Lung (tissue), 9 donors: ENCODE measurements at regions not wholly inside any gene's neighbourhood (a gene's known extent, or its start where the extent isn't known, plus 50 kb on each side); places are given as distances from the start of the nearest gene placed in this dataset.
"Not testable (repeated sequence)": the region's sequence is repeated elsewhere in the genome, so short reads cannot be mapped to it uniquely, and the experiment has no call there.

Experiments used
- ATAC-seq: fragments of 200-7000 bp; cut with Tn5 transposase; one replicate; pipeline ENCODE4 v1.9.1; 2020; ENCODE audit warnings: moderate number of reproducible peaks; ENCODE audit not compliant: insufficient read depth, low FRiP score
- DNase-seq, 3 donors: peaks; one replicate each; pipeline ENCODE4 v3.0.0-alpha.2; 2013 to 2017
- H3K27ac ChIP-seq, 2 donors: one replicate each; pipeline ENCODE4 v1.5.1; 2013; ENCODE audit warnings: mild to moderate bottlenecking in 2 of 2, moderate library complexity in 2 of 2, control low read depth in 1 of 2, inconsistent platforms in 1 of 2, low read depth in 1 of 2, low read length in 1 of 2
- H3K27me3 ChIP-seq, 3 donors: one replicate each; pipeline ENCODE4 v1.5.1; 2013; ENCODE audit warnings: low read length in 2 of 3; ENCODE audit not compliant: control insufficient read depth in 3 of 3, insufficient read depth in 3 of 3
- H3K36me3 ChIP-seq, 4 donors: one replicate each; pipeline ENCODE4 v1.5.1; 2013; ENCODE audit warnings: low read length in 4 of 4, mild to moderate bottlenecking in 1 of 4, moderate library complexity in 1 of 4; ENCODE audit not compliant: control insufficient read depth in 4 of 4, insufficient read depth in 4 of 4
- H3K4me1 ChIP-seq, 5 donors: one replicate each; pipeline ENCODE4 v1.5.1; 2013; ENCODE audit warnings: low read length in 5 of 5, mild to moderate bottlenecking in 2 of 5, moderate library complexity in 1 of 5; ENCODE audit not compliant: control insufficient read depth in 5 of 5, insufficient read depth in 5 of 5
- H3K4me3 ChIP-seq: one replicate; pipeline ENCODE4 v1.5.1; 2013; ENCODE audit warnings: mild to moderate bottlenecking, control low read depth, moderate library complexity
- H3K9ac ChIP-seq, 2 donors: one replicate each; pipeline ENCODE4 v1.5.1; 2013; ENCODE audit warnings: low read length in 2 of 2, control low read depth in 1 of 2; ENCODE audit not compliant: insufficient read depth in 1 of 2
- H3K9me3 ChIP-seq, 4 donors: one replicate each; pipeline ENCODE4 v1.5.1; 2013; ENCODE audit warnings: low read length in 3 of 4, mild to moderate bottlenecking in 1 of 4, moderate library complexity in 1 of 4; ENCODE audit not compliant: control insufficient read depth in 4 of 4, insufficient read depth in 3 of 4
- WGBS, 2 donors: extraction: QIAGEN DNeasy Blood & Tissue Kit; methylation state at CpG; one replicate each; pipeline ENCODE4 v1.1.7; 2013; 5-methylcytosine and 5-hydroxymethylcytosine counted together
- donor health status: Bipolar disorder and iron deficiency.
- donor health status: healthy.
- donor health status: DM: yes; HTN: yes; CAD: no.

DNA sequence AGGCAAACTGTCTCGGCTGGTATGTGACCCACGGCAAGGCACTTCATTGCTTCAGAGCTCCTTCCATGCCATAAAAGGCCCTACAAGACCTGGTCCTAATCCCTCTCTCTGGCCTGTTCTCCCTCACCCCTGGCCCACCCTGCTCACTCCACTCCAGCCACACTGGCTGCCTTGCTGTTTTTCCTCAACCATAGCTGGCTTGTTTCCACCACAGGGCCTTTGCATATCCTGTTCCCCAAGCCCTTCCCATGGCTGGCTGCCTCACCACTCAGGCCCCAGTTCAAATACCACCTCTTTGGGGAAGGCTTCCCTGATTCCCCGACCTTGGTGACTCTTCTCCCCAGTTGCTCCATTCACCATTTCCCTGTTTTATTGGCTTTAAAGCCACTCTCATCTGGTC, 230.8 kb upstream of the FRG2C start:
- not testable (repeated sequence) for H3K27me3 ChIP-seq, ATAC-seq, H3K9ac ChIP-seq, H3K9me3 ChIP-seq, H3K4me3 ChIP-seq, H3K36me3 ChIP-seq, H3K4me1 ChIP-seq, DNase-seq
- 77 to 81% methylated on average over 2 to 3 of the region's 3 CpGs for WGBS, 2 donors
- H3K27ac ChIP-seq = peak overlapping the region in 1 of 2 donors; percentile 83

DNA sequence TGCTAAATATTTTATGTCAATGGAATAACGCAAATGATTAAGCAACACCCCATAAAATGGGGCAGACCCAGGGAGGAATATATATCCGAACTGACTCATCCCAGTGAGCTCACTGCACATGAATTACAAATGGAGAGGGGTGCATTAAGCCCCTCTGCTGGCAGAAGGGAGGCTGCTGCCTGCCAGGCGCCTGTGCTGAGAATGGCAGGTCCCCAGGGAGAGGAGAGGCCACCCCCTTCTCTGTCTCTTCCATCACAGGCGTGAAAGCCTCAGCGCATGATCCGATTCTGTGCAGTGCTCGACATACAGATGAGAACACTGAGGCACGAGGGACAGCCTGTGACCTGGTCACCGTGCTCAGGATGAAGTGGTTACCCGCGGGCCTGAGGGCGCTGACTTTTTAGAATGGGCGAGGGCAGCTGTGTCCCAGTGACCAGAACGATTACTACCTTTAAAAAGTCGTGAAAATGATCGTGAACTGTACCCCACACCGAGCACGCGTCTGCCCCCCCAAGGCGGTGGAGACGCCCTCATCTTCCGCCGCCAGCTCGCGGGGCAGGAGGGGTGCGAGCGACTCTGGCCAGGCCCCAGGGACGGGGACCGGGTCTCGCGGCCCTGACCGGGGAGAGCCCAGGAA, 229.7 kb upstream of the FRG2C start:
- WGBS, 2 donors = 3 to 4% methylated on average over 25 to 32 of the region's 32 CpGs

GRCh38 chr3:75434913-75435793, 229.0 kb upstream of the FRG2C start:
- ATAC-seq = peak; percentile 100

More for the DNA sequence above, 229.7 kb upstream of the FRG2C start:
- not testable (repeated sequence) for H3K9me3 ChIP-seq, ATAC-seq, H3K27me3 ChIP-seq, H3K36me3 ChIP-seq, H3K4me1 ChIP-seq
- DNase-seq = peak; percentile 17 to 28 (median 23)
- H3K4me3 ChIP-seq = peak overlapping the region; percentile 73
- peak overlapping the region in 1 of 2 donors; percentile 37 for H3K9ac ChIP-seq
- peak overlapping the region; percentile 65 to 84 for H3K27ac ChIP-seq

DNA sequence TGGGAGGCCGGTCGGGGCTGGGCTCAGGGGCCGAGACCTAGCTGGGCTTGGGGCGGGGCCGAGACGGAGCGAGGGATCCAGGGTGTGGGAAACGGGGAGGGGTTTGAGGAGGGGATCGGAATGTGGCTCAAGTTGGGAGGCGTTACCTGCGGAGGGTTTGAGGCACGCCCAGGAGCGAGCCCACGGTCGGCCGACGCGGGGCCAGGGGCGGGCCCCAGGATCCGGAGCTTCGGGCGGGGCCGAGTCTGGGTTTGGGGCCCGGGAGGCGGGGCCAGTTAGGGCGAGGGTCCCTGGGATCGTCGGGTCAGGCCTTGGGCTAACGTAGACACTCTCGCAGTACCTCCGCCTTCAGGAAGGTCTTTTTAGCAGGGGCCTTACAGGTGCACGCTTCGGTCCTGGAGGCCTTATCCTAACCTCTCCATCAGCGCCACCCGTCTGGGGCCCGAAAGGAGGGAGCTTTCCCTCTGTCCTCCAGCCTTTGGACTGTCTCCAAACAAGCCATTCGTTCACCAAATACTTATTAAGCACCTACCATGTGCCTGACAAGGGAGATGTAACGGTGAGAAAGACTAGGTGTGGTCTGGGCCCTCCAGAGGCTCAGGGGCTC, 228.2 kb upstream of the FRG2C start:
- H3K9me3 ChIP-seq, H3K27me3 ChIP-seq, H3K36me3 ChIP-seq, H3K4me1 ChIP-seq, ATAC-seq: not testable (repeated sequence)
- Histone ChIP-seq H3K9ac (peak overlapping the region in 1 of 2 donors; percentile 38), H3K27ac (peak overlapping the region; percentile 88 to 95), H3K4me3 (peak overlapping the region; percentile 52)
- WGBS, 2 donors = 1 to 2% methylated on average over 17 to 38 of the region's 38 CpGs
- DNase-seq = peak in 2 of 3 donors; percentile 47 to 51

More at GRCh38 chr3:75434913-75435793, 229.0 kb upstream of the FRG2C start:
- peak; percentile 98 to 99 (median 99) for DNase-seq
- not testable (repeated sequence) for H3K36me3 ChIP-seq, H3K27me3 ChIP-seq, H3K4me1 ChIP-seq, H3K9me3 ChIP-seq
- H3K4me3 ChIP-seq = peak overlapping the region; percentile 73
- 0% methylated on average over 46 to 73 of the region's 73 CpGs for WGBS, 2 donors
- peak overlapping the region in 1 of 2 donors; percentile 83 for H3K9ac ChIP-seq
- H3K27ac ChIP-seq = peak overlapping the region; percentile 88 to 95

GRCh38 chr3:75440986-75441385, 223.1 kb upstream of the FRG2C start:
- not testable (repeated sequence) for H3K9me3 ChIP-seq, H3K4me3 ChIP-seq, H3K9ac ChIP-seq, H3K27ac ChIP-seq, H3K36me3 ChIP-seq, H3K27me3 ChIP-seq, H3K4me1 ChIP-seq, DNase-seq, ATAC-seq
- 79 to 87% methylated on average over 7 of the region's 7 CpGs for WGBS, 2 donors

DNA sequence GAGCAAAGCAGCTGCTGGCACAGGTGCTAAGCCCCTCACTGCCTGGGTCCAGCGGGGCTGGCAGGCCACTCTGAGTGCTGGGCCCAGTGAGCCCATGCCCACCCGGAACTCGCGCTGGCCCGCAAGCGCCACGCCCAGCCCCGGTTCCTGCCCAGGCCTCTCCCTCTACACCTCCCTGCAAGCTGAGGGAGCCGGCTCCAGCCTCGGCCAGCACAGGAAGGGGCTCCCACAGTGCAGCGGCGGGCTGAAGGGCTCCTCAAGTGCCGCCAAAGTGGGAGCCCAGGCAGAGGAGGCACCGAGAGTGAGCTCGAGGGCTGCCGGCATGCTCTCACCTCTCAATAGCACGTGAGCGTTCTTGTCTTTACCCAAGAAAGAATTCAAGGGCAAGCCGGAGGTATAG, 219.5 kb upstream of the FRG2C start:
- peak; percentile 16 to 57 (median 33) for DNase-seq
- H3K27me3 ChIP-seq, H3K27ac ChIP-seq, H3K36me3 ChIP-seq, ATAC-seq, H3K9me3 ChIP-seq, H3K4me1 ChIP-seq, H3K9ac ChIP-seq, H3K4me3 ChIP-seq: not testable (repeated sequence)
- 69 to 87% methylated on average over 19 of the region's 19 CpGs for WGBS, 2 donors

DNA sequence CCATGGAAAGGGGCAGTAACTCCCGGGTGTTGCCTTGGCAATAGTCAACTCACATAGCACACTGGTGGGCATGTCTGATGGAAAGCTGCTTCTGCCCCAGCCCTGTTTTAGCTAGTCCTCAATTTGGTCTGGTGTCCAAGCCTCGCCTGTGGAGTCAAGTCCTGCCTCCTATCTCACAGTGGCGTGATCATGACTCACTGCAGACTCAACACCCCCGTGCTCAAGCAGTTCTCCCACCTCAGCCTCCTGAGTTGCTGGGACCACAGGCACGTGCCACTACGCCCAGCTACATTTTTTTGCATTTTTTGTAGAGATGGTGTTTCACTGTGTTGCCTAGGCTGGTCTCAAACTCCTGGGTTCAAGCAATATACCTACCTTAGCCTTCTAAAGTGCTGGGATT, 218.9 kb upstream of the FRG2C start:
- not testable (repeated sequence) for ATAC-seq, H3K9ac ChIP-seq, H3K27me3 ChIP-seq, H3K36me3 ChIP-seq, DNase-seq, H3K4me3 ChIP-seq, H3K9me3 ChIP-seq, H3K4me1 ChIP-seq, H3K27ac ChIP-seq
- 86 to 92% methylated on average over 6 of the region's 6 CpGs for WGBS, 2 donors

- DNase-seq, H3K27me3 ChIP-seq, H3K36me3 ChIP-seq, H3K4me1 ChIP-seq, H3K27ac ChIP-seq, H3K9ac ChIP-seq, H3K4me3 ChIP-seq, H3K9me3 ChIP-seq, ATAC-seq: not testable (repeated sequence)
- WGBS, 2 donors = 90 to 94% methylated on average over 11 of the region's 11 CpGs
These were observed 217.2 kb upstream of the FRG2C start for GRCh38 chr3:75446948-75447347.
